ENCODE measurements at regions not wholly inside any gene's neighbourhood (a gene's known extent, or its start where the extent isn't known, plus 50 kb on each side); places are given as distances from the start of the nearest gene placed in this dataset.
"Not testable (repeated sequence)": the region's sequence is repeated elsewhere in the genome, so short reads cannot be mapped to it uniquely, and the experiment has no call there.

DNA sequence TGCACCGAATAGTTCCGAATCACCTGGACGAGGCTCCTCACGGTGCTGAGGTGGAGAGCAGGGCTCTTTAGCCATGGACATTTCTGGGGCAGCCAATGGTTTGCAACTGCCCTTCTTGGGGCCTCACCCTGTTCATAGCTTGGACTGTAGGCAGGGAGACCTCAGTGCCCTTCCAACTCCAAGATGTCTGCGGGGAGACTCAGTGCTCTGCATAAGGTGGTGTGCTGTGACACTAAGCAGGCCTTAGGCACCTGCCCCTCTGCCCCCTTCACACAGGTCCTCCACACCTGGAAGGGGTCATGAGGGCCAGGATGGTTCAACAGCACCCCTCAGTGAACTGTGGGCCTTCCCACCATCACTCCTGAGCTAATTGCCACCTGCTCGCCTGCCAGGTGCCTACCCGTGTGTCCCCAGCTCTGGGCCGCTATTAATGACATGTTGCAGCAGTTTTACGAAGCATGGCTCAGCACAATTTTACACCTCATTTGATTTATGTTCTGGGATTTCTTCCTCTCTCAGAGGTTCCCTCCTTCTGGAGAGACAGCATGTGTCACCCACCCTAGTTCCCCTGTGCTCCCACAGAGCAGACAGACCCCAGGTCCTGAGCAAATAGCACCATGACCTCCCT lies 101.2 kb upstream of the SMAD3 start:
- no peak for DNase-seq (ENCODE audit: low read depth in 2 of 2)

DNA sequence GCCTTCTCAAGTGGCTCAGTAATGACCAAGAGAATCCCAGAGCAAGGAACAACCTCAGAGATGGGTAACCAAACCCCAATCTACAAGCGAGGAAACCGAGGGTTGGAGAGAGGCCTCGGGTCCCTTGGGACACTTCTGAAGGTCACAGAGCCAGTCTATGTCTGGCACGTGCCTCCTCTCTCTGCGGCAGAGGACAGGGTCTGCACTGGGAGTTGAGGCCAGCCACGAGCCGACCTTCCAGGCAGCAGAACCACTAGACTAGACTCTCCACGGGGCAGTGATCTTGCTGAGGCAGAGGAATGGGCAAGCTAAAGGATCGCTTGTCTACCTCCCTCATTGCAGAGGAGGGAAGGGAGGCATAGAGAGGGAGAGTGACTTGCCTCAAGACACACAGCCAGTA lies 100.6 kb upstream of the SMAD3 start:
- DNase-seq (ENCODE audit: low read depth in 2 of 2), result no peak

DNA sequence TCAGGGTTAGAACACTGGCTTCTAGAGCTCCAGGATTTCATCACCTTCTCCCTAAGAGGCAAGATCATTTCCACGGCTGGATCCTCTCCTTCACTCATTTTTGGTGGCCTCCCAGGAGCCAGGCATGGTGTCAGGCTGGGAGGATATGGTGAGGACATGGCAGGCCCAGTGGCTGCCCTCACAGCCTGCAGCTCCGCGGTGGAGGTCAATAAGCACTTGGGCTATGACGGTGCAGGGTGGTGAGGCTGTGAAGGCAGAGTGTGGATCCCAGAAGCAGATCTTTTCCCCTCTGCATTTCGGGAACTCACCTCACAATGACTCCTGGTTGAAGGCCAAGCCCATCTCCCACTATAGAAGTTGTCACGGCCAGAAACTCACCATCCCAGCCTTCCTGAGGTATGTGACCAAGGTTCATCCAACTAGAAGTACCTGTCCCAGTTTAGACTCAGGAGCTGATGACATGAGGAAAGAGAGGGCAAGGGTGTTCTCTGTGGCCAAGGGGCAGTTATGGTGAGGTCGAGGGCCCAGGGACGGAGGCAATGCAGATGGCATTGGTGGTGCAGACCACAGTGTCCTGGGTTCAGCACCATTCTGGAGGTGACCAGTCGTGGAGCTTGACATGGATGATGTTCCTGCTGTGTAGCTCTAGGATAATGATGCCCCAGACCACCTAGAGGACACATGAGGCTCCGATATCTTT lies 100.1 kb upstream of the SMAD3 start:
- no peak for DNase-seq (ENCODE audit: low read depth in 2 of 2)

DNA sequence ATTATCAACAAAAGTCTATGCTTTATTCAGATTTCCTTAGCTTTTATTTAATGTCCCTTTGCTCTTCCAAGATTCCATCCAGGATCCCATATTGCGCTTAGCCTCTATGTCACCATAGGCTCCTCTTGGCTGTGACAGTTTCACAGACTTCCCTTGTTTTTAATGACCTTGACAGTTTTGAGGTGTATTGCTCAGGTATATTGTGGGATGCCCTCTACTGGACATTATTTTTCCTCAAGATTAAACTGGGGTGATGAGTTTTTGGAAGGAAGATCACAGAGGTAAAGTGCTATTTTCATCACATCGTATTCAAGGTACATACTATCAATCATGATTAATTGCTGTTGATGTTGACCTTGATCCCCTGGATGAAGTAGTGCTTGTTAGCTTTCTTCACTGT lies 99.1 kb upstream of the SMAD3 start:
- DNase-seq (ENCODE audit: low read depth in 2 of 2), result no peak

DNA sequence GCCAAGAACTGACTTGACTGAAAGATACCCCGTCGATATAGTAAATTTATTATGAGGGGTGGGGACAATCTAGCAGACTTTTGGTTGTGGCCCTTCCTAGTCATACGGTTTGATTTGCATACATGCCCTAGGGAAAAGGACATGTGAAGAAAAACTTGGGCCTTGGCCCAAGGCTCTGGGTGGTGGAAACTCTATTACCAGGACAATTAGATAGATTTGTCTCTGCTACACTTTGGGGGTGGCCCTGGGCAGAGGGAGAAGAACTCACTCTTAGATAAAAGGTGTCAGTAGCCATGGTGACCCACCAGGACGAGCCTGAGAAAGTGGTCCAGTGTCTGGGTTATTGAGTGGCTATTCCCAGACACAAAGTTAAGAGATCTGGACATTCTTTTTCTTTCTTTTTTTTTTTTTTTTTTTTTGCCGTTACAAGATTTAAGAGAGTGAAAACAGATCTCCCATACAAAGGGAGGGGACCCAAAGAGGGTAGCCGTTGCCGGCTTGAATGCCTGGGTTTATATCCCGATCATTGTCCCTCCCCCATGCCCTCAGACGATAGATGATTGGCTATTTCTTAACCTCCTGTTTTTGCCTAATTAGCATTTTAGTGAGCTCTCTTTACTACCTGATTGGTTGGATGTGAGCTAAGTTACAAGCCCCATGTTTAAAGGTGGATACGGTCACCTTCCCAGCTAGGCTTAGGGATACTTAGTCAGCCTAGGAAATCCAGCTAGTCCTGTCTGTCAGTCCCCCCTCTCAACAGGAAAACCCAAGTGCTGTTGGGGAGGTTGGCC lies 96.4 kb upstream of the SMAD3 start:
- DNase-seq (ENCODE audit: low read depth in 2 of 2), result no peak

DNA sequence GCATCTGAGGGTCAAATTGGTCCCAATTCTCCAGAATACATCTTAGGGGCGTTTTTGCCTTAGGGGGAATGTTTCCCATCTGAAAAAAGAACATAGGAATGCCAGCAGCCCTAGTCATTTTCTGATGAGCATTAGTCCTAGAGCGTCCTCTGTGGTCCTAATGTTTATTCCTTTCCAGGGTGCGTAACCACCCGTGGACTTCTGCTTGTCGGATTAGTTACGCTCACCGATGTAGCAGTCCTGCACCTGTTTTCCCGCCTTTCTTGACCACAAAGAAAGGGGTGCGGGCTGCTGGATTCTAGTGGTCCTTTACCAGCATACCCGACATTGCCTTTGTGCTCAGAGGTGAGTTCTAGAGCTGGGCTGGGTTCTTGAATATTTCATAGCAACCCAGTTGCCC lies 91.3 kb upstream of the SMAD3 start:
- not testable (repeated sequence) for DNase-seq (ENCODE audit: low read depth in 2 of 2)

DNA sequence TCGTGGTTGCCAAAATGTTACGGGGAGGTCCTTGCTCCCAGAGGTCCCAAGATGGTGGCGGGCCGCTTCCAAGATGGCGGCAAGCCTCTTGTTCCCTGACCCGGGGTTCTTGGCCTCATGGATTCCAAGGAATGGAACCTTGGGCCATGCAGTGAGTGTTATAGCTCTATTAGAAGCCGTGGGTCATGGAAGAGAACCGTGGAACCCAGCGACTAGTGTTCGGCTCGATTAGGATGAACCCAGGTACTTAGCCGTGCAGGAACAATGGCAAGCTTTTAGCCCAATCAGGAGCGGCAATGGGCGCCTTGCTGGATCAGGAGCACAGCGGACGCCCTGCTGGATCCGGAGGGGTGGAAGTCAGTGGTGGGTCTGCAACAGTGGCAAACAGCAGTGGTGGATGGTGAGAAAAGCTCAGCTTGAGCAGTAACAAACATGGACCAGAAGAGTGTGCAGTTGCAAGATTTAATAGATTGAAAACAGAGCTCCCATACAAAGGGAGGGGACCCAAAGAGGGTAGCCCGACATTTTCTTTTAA lies 89.2 kb upstream of the SMAD3 start:
- DNase-seq (ENCODE audit: low read depth in 2 of 2), result not testable (repeated sequence)

DNA sequence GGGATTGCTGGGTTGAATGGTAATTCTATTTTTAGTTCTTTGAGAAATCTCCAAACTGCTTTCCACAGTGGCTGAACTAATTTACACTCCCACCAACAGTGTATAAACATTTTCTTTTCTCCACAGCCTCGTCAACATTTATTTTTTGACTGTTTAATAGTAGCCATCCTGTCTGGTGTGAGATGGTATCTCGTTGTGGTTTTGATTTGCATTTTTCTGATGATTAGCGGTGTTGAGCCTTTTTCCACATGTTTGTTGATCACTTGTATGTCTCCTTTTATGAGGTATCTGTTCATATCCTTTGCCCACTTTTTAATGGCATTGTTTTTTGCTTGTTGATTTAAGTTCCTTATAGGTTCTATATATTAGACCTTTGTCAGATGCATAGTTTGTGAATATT lies 85.1 kb upstream of the SMAD3 start:
- DNase-seq (ENCODE audit: low read depth in 2 of 2), result not testable (repeated sequence)

DNA sequence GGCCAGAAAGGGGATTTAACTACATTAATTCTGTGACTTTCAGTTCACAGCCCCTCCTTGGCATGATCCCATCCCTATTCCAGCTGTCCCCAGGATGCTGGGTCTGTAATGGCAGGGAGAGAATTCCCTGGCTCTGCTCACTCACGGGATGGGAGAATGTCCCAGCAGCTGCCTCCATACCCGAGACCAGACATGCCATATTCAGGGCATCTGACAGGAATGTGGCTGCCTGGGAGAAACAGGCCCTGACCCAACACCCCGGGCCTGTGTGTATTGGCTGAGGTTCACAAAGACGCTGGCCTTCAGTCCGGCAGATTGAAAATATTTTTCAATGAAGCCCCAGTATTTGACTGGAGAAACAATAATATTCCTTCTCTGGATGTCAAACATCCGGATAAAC lies 83.6 kb upstream of the SMAD3 start:
- DNase-seq (ENCODE audit: low read depth in 2 of 2), result no peak

DNA sequence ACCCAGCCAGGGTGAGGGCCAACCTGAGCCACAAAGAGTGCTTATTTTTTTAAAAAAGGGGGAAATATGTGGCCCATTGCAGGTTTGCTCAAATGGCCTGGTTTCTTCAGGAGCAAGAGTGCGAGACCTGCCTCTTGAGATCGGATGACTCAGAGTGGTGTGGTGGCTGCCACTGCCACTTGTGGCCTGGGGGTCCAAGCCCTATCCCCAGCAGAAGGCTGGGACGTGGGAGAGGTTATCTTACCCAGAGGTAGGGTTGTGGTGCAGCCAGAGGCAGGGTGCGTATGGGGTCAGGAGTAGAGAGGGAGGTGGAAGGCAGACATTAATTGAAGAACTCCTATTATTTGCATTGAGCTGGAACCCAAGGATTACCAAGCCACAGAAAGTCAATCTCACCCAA lies 83.2 kb upstream of the SMAD3 start:
- DNase-seq (ENCODE audit: low read depth in 2 of 2), result no peak

DNA sequence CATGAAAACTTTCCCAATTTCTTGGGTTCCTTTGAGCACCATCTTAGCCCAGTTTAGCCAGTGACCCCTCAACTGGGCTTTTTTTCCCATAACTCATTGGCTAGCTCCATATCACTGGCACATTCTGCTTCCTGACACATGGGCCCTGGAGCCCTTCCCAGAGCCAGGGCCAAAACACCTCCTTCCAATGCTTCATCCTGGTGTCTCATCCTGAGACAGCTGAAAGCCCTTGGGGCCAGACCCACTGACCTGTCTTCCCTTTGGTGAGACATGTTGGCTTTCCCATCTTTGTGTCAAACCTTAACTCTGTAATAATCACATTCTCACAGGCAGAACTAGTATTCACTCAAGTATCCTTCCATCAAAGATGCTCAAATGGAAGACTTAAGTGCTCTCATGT lies 82.6 kb upstream of the SMAD3 start:
- DNase-seq (ENCODE audit: low read depth in 2 of 2), result no peak

DNA sequence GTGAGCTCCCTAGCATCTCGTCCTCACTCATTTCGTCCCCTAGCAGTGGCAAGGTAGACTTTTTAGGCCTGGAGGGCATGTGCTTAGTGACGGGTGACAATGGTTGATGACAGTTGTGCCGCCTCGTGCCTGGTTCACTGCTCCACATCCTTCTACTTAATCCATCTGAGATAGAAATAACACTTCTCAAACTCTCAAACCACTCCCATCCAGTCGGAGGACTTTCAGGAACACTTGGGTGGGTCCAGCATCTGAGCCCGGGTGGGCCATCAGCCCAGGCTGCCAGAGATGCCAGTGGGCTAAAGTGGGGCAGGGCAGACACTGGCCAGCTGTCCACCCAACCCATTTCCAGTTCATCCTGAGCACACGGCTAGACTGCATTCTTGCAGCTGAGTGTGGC lies 79.7 kb upstream of the SMAD3 start:
- DNase-seq (ENCODE audit: low read depth in 2 of 2), result no peak

DNA sequence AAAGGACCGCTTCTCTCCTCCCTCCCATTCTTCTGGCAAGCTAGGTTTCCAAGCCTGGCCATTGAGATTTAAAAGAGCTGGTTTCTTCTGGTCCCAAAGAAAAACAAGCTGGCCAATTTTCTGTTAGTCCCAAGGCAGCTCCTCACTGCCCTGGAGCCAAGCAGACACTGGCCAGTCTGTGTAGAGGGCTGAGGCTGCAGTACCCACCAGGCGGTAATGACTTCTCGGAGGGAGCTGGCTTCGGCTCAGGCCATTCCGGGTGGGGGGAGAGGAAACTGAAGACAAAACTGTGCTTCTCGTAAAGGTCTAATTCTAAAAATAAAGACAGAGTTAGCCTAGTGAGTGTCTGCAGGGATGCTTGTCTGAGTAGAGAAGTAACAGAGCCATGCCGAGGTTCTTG lies 78.5 kb upstream of the SMAD3 start:
- DNase-seq (ENCODE audit: low read depth in 2 of 2), result no peak

DNA sequence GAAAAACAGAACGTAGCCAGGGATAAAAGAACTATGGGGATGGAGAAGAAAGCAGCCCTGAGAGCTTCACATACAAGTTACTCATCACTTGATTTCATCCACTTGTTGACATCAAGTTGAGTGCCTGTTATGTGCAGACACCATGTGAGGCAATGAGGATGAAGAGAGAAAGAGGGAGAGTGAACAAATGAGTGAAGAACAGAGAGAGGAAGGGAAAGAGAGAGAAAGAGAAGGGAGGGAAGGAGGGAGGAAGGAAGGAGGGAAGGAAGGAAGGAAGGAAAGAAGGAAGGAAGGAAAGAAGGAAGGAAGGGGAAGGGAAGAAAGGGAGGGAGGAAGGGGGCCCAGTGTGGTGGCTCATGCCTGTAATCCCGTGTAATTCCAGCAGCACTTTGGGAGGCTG lies 72.3 kb upstream of the SMAD3 start:
- no peak for DNase-seq (ENCODE audit: low read depth in 2 of 2)

DNA sequence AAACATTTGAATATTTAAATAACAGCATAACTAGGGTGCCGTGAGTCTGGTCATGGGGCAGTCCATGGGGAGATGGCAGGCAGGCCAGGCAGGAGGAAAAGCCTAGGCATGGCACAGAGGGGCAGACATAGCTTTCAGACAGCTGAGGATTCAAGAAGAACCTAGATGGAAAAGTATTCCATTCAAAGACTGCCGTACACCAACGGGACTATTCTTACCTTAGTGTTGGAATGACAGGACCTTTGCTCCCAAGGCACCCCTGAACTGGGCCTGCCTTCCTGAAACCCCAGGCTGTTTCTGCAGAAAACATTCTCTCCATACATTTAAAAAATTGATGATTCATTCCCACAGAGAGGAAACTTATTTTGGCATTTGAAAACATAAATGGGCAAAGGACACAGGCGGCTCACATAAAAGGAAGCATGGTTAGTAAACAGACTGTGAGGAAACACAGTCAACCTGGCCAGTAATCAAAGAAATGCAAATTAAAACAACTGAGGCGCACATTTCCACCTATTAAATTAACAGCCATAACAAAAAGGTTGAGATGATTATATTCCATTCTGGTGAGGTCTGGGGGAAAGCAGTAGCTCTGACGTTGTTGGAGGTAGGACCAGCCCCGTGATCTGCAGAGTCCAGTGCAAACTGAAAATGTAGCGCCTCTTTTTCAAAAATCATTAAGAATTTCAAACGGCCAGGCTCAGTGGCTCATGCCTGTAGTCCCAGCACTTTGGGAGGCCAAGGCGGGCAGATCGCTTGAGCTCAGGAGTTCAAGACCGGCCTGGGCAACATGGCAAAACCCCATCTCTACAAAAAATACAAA lies 71.3 kb upstream of the SMAD3 start:
- DNase-seq (ENCODE audit: low read depth in 2 of 2), result no peak

DNA sequence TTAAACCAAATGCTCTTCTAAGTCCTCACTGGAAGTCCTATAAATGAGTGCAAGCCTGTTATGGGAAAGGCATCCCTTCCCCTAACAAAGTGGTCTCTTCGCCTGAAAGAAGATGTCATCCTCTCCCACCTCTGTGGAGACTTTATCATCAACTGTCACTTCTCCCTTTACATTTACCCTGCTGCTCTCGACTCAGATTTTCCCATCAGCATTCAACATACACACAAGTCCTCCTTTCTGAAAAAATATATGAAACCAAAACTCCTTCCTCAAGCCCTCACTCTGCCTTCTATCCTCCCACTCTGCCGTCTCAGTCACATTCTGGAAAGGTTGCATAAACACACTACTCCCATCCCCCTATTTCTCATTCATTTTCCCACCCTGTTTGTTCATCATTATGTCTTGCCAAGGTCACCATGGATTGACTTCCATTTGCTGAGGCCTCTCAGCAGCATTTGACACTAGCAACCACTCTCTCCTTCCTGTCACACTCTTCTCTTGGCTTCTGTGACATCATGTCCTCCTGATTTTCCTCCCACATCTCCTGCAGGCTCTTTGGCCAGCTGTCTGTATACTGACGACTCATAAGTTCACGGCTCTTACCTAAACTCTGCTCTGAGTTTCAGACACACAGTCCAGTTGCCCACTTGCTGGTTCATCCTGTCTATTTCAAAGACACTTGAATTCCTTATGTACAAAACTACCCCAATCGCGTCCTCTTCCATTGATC lies 70.3 kb upstream of the SMAD3 start:
- DNase-seq (ENCODE audit: low read depth in 2 of 2), result no peak

DNA sequence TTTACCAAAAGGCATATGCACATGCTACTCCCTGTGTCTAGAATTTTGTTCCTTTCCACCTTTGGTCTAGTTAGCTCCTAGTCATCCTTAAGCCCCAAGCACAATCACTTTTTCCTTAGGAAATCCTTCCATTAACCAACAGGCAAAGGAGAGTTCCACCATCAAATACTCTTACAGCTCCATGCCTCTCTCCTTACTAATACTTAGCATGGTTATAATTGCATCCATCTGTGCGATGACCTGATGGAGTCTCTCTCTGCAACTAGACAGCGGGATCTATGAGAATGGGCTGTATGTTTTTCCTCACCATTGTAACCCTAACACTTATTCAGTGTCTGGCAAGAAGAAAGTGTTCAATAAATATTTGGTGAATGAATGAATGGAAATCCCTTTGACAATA lies 69.3 kb upstream of the SMAD3 start:
- DNase-seq (ENCODE audit: low read depth in 2 of 2), result no peak

DNA sequence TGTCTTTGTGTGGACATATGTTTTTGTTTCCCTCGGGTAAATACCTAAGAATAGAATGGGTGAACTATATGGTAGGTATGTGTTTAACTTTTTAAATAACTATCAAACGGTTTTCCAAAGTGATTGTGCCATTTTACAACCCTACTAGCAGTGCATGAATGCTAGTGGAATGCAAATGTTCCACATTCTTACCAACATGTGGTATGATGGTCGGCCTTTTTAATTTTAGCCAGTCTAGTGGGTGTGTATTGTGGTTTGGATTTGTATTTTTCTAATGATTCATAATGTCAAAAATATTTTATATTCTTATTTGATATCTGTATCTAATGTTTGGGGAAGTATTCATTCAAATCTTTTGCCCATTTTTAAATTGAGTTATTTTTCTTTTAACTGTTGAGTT lies 68.2 kb upstream of the SMAD3 start:
- no peak for DNase-seq (ENCODE audit: low read depth in 2 of 2)

DNA sequence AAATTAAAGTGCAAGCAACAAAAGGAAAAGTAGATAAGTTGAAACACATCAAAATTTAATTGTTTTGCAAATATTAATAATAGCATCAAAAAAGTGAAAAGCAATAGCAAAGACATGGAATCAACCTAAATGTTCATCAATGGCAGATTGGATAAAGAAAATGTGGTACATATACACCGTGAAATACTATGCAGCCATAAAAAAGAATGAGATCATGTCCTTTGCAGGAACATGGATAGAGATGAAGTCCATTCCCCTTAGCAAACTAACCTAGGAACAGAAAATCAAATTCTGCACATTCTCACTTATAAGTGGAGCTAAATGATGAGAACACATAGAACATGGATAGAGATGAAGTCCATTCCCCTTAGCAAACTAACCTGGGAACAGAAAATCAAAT lies 67.2 kb upstream of the SMAD3 start:
- DNase-seq (ENCODE audit: low read depth in 2 of 2), result not testable (repeated sequence)

DNA sequence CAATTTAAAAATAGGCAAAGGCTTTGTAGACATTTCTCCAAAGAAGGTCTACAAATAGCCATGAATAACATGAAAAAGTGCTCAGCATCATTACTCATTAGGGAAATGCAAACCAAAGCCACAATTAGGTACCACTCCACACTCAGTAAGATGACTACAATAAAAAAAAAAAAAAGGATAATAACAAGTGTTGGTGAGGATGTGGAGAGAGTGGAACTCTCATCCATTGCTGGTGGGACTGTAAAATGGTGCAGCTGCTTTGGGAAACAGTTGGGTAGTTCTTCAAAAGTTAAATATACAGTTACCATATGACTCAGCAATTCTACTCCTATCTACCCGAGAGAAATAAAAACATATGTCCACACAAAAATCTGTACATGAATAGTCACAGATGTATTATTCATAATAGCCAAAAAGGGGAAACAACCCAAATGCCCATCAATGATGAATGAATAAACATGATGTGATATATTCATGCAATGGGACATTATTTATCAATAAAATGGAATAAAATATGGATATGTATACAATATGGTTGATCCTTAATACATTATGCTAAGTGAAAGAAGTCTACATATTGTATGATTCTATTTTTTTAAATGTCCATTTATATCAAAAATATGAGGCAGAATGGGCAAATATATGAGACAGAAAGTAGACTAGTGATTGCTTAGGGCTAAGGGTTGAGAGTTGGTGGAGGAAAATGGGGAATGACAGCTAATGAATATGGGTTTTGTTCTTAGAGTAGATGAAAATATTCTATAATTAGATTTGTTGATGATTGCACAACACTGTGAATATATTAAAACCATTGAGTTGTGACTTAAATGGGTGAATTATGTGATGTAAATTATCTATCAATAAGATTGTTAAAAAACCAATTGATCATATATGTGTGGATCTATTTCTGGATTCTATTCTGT lies 66.1 kb upstream of the SMAD3 start:
- no peak for DNase-seq (ENCODE audit: low read depth in 2 of 2)
